C1 segment of cervical spinal cord (tissue), 14 donors: ENCODE measurements at regions not wholly inside any gene's neighbourhood (a gene's known extent, or its start where the extent isn't known, plus 50 kb on each side); places are given as distances from the start of the nearest gene placed in this dataset.

Source experiments
- DNase-seq, 14 donors: peaks; one replicate each; lab custom pipeline; 2025; lab: John Stamatoyannopoulos, UW

DNA sequence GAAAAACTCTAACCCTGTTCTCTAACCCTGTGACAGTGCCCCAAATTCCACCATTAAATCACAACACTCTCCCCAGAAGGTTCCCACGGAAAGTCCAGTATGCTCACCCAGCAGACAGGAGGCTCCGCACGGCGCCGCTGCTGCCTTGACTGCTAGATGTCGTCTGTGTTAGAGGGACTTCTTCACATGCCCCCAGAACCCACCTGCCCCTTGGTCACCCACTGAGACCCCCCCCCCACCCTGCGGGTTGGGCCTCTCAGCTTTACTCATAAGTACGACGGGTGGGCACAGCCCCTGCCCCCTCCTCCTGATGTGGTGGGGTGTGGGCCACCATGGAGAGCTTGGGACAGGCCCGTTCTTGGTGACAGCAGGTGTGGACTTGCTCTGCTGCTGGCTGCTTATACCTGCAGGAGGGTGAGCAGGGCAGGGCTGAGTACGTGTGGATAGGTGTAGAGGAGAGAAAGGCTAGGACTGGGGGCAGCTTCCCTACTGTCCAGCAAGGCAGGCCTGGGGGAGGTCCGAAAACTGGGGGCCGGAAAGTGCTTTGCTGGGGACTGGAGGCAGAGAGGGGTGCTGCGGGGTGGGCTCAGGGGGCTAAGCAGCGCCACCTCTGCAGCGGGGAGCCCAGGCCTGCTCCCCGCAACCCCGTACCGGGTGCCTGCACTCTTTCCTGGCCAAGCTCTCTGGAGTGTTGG is 57.5 kb upstream of the OLFM1 start:
- no peak for DNase-seq

DNA sequence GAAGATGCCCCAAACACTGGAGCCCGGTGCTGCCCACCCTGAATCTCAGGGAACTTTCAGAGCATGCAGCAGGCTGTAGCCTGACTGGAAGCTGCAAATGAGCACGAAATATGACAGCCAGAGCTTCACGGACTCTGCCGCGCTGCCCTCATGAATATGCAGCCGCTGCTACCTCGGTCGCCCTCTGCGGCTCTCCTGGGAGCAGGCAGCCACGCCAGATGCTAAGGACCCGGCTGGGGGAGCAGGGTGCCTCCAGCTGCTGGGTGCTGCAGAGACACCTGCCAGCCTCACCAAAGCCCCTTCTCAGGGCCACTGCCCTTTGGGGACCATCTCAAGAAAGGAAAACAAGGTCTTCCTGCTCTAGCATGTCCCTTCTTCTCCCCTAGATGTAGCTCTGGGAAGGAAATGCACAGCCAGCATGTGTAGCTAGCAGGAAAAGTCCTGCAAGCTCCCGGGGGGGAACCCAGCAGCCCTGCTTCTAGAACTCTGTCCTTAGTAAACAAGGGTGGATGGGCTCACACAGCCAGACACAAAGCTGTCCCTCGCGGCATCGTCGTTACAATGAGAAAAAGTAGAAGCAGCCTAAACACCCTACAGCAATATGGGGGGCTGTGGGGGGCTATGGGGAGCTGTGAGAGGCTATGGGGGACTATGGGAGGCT is 56.8 kb upstream of the OLFM1 start:
- no peak for DNase-seq

DNA sequence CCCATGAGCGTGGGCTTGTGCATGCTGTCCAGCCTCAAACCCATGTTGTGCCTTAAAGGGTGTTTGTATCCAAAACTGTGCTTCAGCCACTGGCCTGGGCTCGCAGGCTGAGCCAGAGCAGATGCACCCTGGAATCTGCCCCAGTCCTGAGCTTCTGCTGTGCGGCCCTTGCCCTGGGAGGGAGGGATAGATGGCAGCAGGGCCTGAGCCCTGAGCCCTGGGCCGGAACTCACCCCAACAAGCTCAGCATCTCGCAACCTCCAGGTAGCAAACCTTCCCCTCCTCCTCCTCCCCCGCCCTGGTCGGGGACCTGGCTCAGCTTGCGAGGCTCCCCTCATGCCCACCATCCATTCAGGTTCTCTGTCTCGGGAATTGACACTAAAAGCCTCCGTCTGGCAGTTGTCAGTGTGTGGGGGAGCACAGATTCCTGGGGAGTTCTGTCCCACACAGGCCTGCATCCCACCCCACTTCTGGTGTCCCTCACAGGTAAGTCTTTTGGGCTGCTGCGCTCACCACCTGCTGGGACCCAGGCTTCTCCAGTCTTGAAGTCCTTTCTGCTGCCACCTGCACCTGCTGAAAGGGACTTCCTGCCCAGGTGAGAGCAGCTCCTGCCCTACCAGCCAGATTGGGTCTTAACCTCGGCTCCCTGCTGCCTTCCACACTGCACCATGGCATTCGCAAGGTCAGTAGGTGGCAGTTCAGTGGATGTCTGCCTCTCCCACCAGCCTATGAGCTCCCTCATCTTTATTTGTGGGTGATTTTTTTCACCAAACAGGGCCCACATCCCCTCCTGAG is 55.2 kb upstream of the OLFM1 start:
- DNase-seq, result no peak

DNA sequence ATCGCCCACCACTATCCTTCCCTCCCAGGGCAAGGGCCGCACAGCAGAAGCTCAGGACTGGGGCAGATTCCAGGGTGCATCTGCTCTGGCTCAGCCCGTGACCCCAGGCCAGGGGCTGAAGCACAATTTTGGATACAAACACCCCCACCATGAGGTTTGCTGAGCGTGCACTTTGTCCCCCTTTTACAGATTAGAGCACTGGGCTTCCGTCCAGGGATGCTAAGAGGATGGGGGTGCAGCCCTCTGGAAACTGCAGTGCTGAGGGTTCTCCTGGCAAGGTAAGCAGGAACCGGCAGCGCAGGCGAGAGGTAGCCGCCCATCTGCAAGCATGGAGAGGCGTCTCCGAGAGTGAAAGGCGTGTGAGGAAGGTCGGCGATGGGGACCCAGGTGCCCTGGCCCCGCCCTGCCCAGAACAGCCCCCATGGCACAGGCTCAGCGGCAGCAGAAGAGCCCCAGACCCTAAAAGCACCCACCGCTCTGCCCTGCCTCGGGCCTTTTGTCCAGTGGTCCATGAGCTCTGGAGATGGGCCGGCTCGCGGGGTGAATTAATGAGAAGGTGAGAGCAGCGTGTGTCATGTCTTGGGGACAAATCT is 54.5 kb upstream of the OLFM1 start:
- DNase-seq, result no peak

DNA sequence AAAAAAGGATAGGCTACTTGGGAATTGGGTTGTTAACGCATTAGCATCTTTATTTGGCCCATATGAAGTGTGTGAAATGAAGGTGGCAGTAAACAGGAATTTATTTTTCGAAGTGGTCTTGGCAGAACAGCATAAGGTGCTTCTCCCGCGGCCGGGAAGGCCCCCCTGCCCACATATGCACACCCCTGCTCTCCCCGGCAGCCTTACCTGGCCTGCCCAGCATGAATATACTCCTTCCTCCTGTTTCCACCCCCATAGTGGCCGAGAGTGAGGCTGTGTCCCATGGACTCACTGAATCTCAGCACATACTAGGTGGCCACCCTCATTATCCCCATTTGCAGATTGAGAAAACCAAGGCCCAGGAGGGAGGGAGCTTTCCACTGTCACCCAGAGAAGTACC is 54.0 kb upstream of the OLFM1 start:
- DNase-seq, result no peak

DNA sequence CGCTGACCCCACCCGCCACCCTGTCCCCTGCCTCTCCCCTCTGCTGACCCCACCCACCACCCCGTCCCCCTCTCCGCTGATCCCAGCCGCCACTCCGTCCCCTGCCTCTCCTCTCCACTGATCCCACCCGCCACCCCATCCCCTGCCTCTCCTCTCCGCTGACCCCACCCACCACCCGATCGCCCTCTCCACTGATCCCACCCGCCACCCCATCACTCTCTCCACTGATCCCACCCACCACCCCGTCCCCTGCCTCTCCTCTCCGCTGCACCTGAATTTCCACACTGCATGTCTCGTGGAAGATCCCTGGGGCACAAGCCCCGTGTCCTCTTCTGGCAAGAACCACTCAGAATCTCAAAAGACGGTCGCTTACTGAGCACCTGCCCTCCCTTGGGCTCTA is 53.4 kb upstream of the OLFM1 start:
- DNase-seq, result no peak

DNA sequence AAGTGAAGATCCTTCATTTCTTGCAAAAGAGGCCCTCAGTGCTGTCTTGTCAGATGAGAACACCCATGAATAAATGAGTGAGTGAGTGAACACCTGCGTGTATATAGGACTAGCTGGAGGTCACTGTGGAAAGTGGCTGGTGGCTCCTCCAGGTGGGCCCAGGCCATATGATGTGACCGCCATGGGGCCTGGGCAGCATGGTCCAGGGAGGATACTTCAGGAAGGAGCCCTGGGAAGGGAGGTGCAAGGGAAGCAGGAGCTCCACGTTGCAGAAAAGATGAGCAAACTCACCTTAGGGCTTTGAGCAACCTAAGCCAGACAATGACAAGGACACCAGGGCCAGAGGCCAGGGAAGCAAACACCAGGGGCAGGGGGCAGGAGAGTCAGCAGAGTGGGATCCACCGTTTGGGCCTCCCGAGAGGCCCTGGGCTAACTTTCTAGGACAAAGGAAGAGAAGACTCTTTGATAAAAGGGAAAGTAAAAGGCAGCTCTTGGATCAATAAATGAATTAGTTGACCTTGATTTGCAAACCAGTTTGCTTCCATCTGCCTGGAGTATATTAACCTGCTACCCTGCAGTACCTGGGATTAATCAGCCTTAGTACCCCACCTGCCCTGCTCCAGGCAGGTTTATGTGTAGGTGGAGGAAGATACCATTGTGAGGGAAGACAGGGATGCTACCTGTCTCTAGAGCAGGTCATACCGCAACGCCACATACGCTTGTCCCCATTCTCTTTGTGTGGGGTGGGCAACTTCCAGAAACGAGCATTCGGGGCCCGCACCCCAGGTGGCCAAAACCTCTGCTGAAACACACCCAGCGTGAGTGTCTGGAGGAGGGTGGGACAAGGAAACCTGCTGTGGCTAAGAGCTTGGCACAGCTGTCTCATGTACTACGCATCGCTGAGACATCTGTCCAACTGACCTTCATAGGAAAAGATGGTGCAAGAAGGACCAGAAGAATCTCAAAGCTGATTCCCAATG is 51.4 kb upstream of the OLFM1 start:
- no peak for DNase-seq

DNA sequence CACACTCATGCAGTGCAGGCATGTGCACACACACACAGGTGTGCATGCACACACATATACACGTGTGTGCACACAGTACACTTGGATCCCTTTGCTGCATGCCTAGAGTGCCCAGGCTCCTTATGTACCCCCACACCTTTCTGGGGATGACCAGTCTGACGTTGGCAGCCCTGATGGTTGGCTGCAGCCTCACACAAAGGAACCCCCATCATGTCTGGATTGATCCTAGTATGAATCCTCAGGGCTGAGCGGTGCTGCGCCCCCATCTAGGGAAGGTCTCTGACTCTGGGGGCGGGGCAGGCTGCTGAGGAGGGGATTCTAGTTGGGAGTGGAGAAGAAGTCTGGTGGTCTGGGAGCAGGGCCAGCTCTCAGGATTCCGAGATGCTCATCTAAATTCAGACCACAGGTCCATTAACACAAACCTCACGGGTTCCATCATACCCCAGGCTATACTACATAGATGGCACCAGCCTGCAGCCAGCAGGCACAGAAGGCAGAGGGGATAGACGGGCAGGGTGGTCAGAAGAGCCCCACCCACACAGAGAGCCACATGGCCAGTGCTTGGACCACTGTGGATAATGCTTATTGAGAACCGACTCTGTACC is 50.5 kb upstream of the OLFM1 start:
- no peak for DNase-seq

DNA sequence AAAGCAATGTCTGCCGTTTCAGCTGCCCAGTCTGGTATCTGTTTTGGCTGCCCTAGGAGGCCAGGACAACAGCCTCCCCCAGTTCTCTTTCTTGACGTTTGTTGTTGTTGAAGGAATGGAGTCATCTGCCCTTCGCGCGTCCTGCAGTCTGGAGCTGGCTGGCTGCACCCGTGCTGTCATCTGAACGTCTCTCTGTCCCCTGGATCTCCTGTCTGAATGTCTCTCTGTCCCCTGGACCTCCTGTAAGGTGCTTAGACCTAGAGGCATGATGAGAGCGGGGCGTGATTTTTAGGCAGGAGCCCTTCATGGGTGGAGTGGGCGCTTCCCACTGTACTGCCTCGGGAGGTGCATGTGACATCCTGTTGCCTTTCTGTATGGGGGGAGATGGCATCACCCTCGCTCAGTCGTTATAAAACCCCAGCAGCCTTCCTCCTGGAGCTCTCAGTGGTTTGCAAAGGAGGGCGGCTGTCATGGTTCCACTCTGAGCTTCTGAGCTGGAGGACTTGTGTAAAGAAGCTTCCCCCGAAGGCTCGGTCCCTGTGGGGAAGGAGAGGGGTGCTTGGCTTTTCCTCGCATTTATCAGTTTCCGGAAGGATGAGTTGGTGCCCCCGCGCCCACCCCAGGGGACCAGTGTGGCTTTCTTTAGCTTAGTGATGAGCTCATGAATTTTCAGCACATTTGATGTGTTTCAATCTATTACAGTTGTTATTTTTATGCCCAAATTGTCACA is 49.8 kb upstream of the OLFM1 start:
- DNase-seq, result no peak
